ENCODE measurements at regions not wholly inside any gene's neighbourhood (a gene's known extent, or its start where the extent isn't known, plus 50 kb on each side); places are given as distances from the start of the nearest gene placed in this dataset.

- TF ChIP-seq CTCF (IDR thresholded peaks at IDR 0.05), result no peak
- no peak for TF ChIP-seq POLR2A (IDR thresholded peaks at IDR 0.05)
Observed at GRCh38 chr22:34669001-34669400, 397.0 kb upstream of the ISX start.

All from heart left ventricle (tissue), 13 donors.